Nephron progenitor cell (in vitro differentiated cells): ENCODE measurements at regions not wholly inside any gene's neighbourhood (a gene's known extent, or its start where the extent isn't known, plus 50 kb on each side); places are given as distances from the start of the nearest gene placed in this dataset.

Experiments
- DNase-seq: peaks from one replicate; pipeline ENCODE4 v3.0.0; 2021
- H3K27ac Mint-ChIP-seq: 2 replicates; pipeline ENCODE4 v1.8.0; 2021; ENCODE audit warnings: mild to moderate bottlenecking, moderate library complexity, mixed read lengths
- H3K27me3 Mint-ChIP-seq: 2 replicates; pipeline ENCODE4 v1.8.0; 2021; ENCODE audit warnings: mild to moderate bottlenecking, low read depth, mixed read lengths; ENCODE audit not compliant: poor library complexity
- H3K36me3 Mint-ChIP-seq: 2 replicates; pipeline ENCODE4 v1.8.0; 2021; ENCODE audit warnings: low read depth, mixed read lengths
- H3K4me1 Mint-ChIP-seq: 2 replicates; pipeline ENCODE4 v1.8.0; 2021; ENCODE audit warnings: mixed read lengths
- H3K4me3 Mint-ChIP-seq: 2 replicates; pipeline ENCODE4 v1.8.0; 2021; ENCODE audit warnings: mild to moderate bottlenecking, moderate library complexity, mixed read lengths
- H3K9me3 Mint-ChIP-seq: 2 replicates; pipeline ENCODE4 v1.8.0; 2021; ENCODE audit warnings: mild to moderate bottlenecking, moderate library complexity, mixed read lengths
- CTCF ChIP-seq: fragments of 200-600 bp; sonication (generic); IDR thresholded peaks from 2 replicates; pipeline ENCODE4 v1.5.0; 2021; ENCODE audit warnings: antibody characterized with exemption

DNA sequence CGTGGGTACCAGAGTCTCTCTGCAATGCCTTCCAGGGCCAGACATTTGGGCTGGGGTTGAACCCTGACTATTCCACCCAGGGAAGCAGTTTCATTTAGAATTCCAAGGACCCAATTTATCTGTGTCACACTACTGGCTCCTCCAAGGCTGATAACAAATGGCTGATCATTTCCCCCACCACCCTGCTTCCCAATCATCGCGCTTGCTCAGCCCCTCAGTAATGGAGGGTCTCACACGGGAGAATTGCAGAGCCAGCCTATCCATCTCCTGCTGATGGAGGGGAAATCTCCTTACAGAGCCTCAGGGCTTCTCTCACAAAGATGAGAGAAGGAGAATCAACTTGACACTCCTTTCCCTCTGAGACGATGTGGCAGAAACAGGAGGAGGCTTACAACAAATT, 78.4 kb upstream of the WSCD2 start:
- Mint-ChIP-seq H3K4me1 (peaks cover 16% of the 10 kb centered on the region), H3K9me3 (no peaks in the 10 kb centered on the region), H3K27me3 (peaks cover 8% of the 10 kb centered on the region), H3K27ac (no peak overlapping the region), H3K4me3 (no peak overlapping the region), H3K36me3 (no peaks in the 10 kb centered on the region)
- no peak for DNase-seq
- TF ChIP-seq CTCF, result no peak

- Mint-ChIP-seq H3K4me3 (no peak overlapping the region), H3K4me1 (peaks cover 5% of the 10 kb centered on the region), H3K9me3 (no peaks in the 10 kb centered on the region), H3K36me3 (no peaks in the 10 kb centered on the region), H3K27ac (no peak overlapping the region), H3K27me3 (peaks cover 8% of the 10 kb centered on the region)
- DNase-seq, result no peak
- TF ChIP-seq CTCF, result no peak
Measured at GRCh38 chr12:108052260-108052659, 76.8 kb upstream of the WSCD2 start.

- DNase-seq, result no peak
- H3K36me3 Mint-ChIP-seq, result no peaks in the 10 kb centered on the region
- no peaks in the 10 kb centered on the region for H3K9me3 Mint-ChIP-seq
- no peak for TF ChIP-seq CTCF
- no peak overlapping the region for H3K4me3 Mint-ChIP-seq
- no peaks in the 10 kb centered on the region for H3K4me1 Mint-ChIP-seq
- no peak overlapping the region for H3K27ac Mint-ChIP-seq
- H3K27me3 Mint-ChIP-seq, result peaks cover 13% of the 10 kb centered on the region
Measured at GRCh38 chr12:108053512-108053911, 75.6 kb upstream of the WSCD2 start.

DNA sequence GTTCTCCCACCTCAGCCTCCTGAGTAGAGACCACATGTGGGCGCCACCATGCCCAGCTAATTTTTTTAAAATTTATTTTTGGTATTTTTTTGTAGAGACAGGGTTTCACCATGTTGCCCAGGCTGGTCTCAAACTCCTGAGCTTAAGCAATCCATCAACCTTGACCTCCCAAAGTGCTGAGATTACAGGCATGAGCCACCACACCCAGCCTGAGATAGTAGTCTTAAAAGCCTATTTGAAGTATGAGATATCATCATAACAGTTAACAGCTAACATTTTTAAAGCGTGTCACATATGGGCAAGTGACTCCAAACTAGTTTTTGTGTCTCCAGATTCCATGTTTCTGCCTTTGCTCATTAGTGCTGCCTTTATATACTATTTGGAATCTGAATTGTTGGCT, 74.6 kb upstream of the WSCD2 start:
- no peak for DNase-seq
- Mint-ChIP-seq H3K4me1 (no peaks in the 10 kb centered on the region), H3K9me3 (no peaks in the 10 kb centered on the region), H3K27ac (no peak overlapping the region), H3K4me3 (no peak overlapping the region), H3K27me3 (peaks cover 13% of the 10 kb centered on the region), H3K36me3 (no peaks in the 10 kb centered on the region)
- TF ChIP-seq CTCF, result no peak

DNA sequence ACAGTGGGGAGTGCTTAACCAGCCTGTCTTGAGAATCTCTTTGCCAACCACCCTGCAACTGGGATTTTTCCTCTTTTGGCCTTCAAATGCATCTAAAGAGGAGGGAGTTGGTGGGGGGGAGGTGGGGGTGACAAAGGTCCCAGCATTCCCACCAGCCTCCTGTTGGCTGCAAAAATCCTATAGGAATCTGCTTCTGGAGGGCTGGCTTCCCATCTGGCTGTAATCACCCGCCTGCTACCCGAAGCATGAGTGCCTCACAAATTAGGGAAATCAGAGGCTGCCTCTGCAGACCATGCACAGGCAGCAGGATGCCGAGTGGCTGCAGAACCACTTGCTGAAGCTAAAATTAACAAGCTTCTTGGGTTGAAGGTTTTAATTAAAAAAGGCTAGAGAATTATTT, 73.9 kb upstream of the WSCD2 start:
- Mint-ChIP-seq H3K4me1 (no peaks in the 10 kb centered on the region), H3K36me3 (no peaks in the 10 kb centered on the region), H3K27me3 (peaks cover 13% of the 10 kb centered on the region), H3K27ac (no peak overlapping the region), H3K9me3 (no peaks in the 10 kb centered on the region), H3K4me3 (no peak overlapping the region)
- TF ChIP-seq CTCF, result no peak
- no peak for DNase-seq

DNA sequence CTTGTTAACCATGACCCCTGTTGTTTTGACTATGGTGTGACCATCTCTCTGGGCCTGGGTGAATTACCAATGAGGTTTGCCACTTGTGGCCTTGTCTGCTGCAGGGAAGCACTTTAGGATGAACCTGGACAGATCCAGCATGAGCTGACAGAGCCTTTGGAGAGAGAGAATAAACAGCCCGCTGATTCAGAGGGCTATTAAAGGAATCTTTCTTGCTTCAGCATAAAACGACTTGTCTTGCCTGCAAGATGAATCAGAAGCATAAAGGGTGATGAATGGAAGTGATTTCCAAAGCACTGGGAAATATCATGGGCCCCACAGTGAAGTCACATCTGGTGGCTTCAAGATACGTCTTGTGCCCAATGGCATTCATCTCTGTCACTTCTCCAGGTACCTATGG, 69.0 kb upstream of the WSCD2 start:
- no peak overlapping the region for H3K4me3 Mint-ChIP-seq
- no peak for TF ChIP-seq CTCF
- H3K36me3 Mint-ChIP-seq, result no peaks in the 10 kb centered on the region
- no peaks in the 10 kb centered on the region for H3K9me3 Mint-ChIP-seq
- peaks cover 4% of the 10 kb centered on the region for H3K4me1 Mint-ChIP-seq
- peaks cover 15% of the 10 kb centered on the region for H3K27me3 Mint-ChIP-seq
- H3K27ac Mint-ChIP-seq, result no peak overlapping the region
- no peak for DNase-seq
